HL-60/S4 treated with phorbol 12-myristate 13-acetate at 8.2 ng/mL for 4 days and 3 days (cell line): ENCODE measurements at regions not wholly inside any gene's neighbourhood (a gene's known extent, or its start where the extent isn't known, plus 50 kb on each side); places are given as distances from the start of the nearest gene placed in this dataset.

Source experiments
- in situ Hi-C: fragments of 300-500 bp; cut with MboI; formaldehyde crosslinking; loops from 2 replicates; pipeline ENCODE4 v1.15.0; 2022; ENCODE audit warnings: low sequenced_read_pairs

GRCh38 chr1:195150768-195151167 lies 1457.5 kb downstream of the KCNT2 start:
- in situ Hi-C loops, result no loop called here

- in situ Hi-C loops, result no loop called here
Measured at GRCh38 chr1:195141294-195141693, 1466.9 kb downstream of the KCNT2 start.

- in situ Hi-C loops, result no loop called here
Measured at GRCh38 chr1:195130598-195130997, 1477.6 kb downstream of the KCNT2 start.

- in situ Hi-C loops, result no loop called here
Measured at GRCh38 chr1:195122497-195122896, 1485.7 kb downstream of the KCNT2 start.

- in situ Hi-C loops, result no loop called here
Measured at GRCh38 chr1:195113471-195113870, 1494.8 kb downstream of the KCNT2 start.

GRCh38 chr1:195105773-195106172 lies 1502.5 kb downstream of the KCNT2 start:
- in situ Hi-C loops, result no loop called here

GRCh38 chr1:195105281-195105680 lies 1503.0 kb downstream of the KCNT2 start:
- in situ Hi-C loops, result no loop called here

- in situ Hi-C loops, result no loop called here
Measured at GRCh38 chr1:195097316-195097715, 1510.9 kb downstream of the KCNT2 start.

GRCh38 chr1:195096051-195096521 lies 1512.2 kb downstream of the KCNT2 start:
- in situ Hi-C loops, result no loop called here

- in situ Hi-C loops, result no loop called here
Measured at GRCh38 chr1:195085196-195085595, 1523.0 kb downstream of the KCNT2 start.

- in situ Hi-C loops, result no loop called here
Measured at GRCh38 chr1:195082183-195082582, 1526.1 kb downstream of the KCNT2 start.

GRCh38 chr1:195076682-195077081 lies 1531.6 kb downstream of the KCNT2 start:
- in situ Hi-C loops, result no loop called here

- in situ Hi-C loops, result no loop called here
Measured at GRCh38 chr1:195075973-195076372, 1532.3 kb downstream of the KCNT2 start.

GRCh38 chr1:195071461-195071860 lies 1536.8 kb downstream of the KCNT2 start:
- in situ Hi-C loops, result no loop called here

- in situ Hi-C loops, result no loop called here
Measured at GRCh38 chr1:195065437-195065836, 1542.8 kb downstream of the KCNT2 start.

- in situ Hi-C loops, result no loop called here
Measured at GRCh38 chr1:195064358-195064757, 1543.9 kb downstream of the KCNT2 start.

- in situ Hi-C loops, result no loop called here
Measured at GRCh38 chr1:195054217-195054687, 1554.0 kb downstream of the KCNT2 start.

GRCh38 chr1:195053478-195053877 lies 1554.8 kb downstream of the KCNT2 start:
- in situ Hi-C loops, result no loop called here

GRCh38 chr1:195047772-195048171 lies 1560.5 kb downstream of the KCNT2 start:
- in situ Hi-C loops, result no loop called here

GRCh38 chr1:195045072-195045471 lies 1563.2 kb downstream of the KCNT2 start:
- in situ Hi-C loops, result no loop called here

- in situ Hi-C loops, result no loop called here
Measured at GRCh38 chr1:195030793-195031192, 1577.4 kb downstream of the KCNT2 start.

GRCh38 chr1:195026792-195027191 lies 1581.4 kb downstream of the KCNT2 start:
- in situ Hi-C loops, result no loop called here

- in situ Hi-C loops, result no loop called here
Measured at GRCh38 chr1:195019385-195019784, 1588.9 kb downstream of the KCNT2 start.
